IPS-18a (cell line): ENCODE measurements at regions not wholly inside any gene's neighbourhood (a gene's known extent, or its start where the extent isn't known, plus 50 kb on each side); places are given as distances from the start of the nearest gene placed in this dataset.

ENCODE experiments used
- H3K27ac ChIP-seq: one replicate; pipeline ENCODE4 v1.5.1; 2013; ENCODE audit warnings: low read length
- H3K27me3 ChIP-seq: one replicate; pipeline ENCODE4 v1.6.1; 2013; ENCODE audit warnings: mild to moderate bottlenecking, low read length; ENCODE audit not compliant: control insufficient read depth, insufficient read depth
- H3K36me3 ChIP-seq: one replicate; pipeline ENCODE4 v1.6.1; 2013; ENCODE audit warnings: low read depth, low read length; ENCODE audit not compliant: control insufficient read depth
- H3K4me1 ChIP-seq: one replicate; pipeline ENCODE4 v1.6.1; 2013; ENCODE audit warnings: low read depth, low read length; ENCODE audit not compliant: control insufficient read depth
- H3K4me3 ChIP-seq: one replicate; pipeline ENCODE4 v1.5.1; 2013; ENCODE audit warnings: low read length
- H3K9ac ChIP-seq: one replicate; pipeline ENCODE4 v1.6.1; 2013; ENCODE audit warnings: mild to moderate bottlenecking, low read length, moderate library complexity
- H3K9me3 ChIP-seq: one replicate; pipeline ENCODE4 v1.6.1; 2013; ENCODE audit warnings: low read depth, low read length; ENCODE audit not compliant: control insufficient read depth

GRCh38 chr15:79204886-79205675 lies 77.4 kb upstream of the ANKRD34C start:
- Histone ChIP-seq H3K9me3 (no peaks in the 10 kb centered on the region), H3K27me3 (peaks cover 3% of the 10 kb centered on the region), H3K9ac (no peak overlapping the region), H3K27ac (no peak overlapping the region), H3K36me3 (no peaks in the 10 kb centered on the region), H3K4me1 (peaks cover 3% of the 10 kb centered on the region), H3K4me3 (no peak overlapping the region)

GRCh38 chr15:79198461-79198860 lies 84.1 kb upstream of the ANKRD34C start:
- Histone ChIP-seq H3K4me1 (peaks cover 12% of the 10 kb centered on the region), H3K9me3 (no peaks in the 10 kb centered on the region), H3K4me3 (no peak overlapping the region), H3K27ac (no peak overlapping the region), H3K9ac (no peak overlapping the region), H3K27me3 (no peaks in the 10 kb centered on the region), H3K36me3 (no peaks in the 10 kb centered on the region)

DNA sequence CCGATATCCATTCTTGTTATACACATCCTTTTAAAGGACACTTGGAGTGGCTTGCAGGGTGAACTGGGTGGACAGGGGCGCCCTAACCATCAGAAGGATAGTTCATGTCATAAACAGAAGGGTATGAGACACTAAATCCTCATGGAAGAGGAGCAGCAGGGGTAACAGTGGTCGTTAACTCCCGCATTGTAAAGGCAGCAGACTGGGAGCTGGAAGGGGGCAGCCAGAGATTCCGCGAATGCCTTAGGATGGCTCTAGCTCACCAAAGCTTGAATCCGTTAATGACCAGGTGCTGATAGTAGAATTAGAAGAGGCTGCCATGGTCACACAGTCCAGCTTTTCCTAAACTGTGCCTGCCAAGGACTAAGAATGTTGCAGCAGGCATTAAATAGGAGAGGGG lies 85.2 kb upstream of the ANKRD34C start:
- Histone ChIP-seq H3K9ac (no peak overlapping the region), H3K27me3 (no peaks in the 10 kb centered on the region), H3K36me3 (no peaks in the 10 kb centered on the region)

GRCh38 chr15:79195802-79196201 lies 86.7 kb upstream of the ANKRD34C start:
- Histone ChIP-seq H3K27ac (no peak overlapping the region), H3K4me3 (no peak overlapping the region), H3K27me3 (no peaks in the 10 kb centered on the region), H3K9me3 (no peaks in the 10 kb centered on the region), H3K4me1 (peaks cover 12% of the 10 kb centered on the region), H3K9ac (no peak overlapping the region), H3K36me3 (no peaks in the 10 kb centered on the region)

More for the DNA sequence above, 85.2 kb upstream of the ANKRD34C start:
- H3K4me1 ChIP-seq: peaks cover 12% of the 10 kb centered on the region
- H3K4me3 ChIP-seq: no peak overlapping the region
- H3K9me3 ChIP-seq: no peaks in the 10 kb centered on the region
- H3K27ac ChIP-seq: no peak overlapping the region

DNA sequence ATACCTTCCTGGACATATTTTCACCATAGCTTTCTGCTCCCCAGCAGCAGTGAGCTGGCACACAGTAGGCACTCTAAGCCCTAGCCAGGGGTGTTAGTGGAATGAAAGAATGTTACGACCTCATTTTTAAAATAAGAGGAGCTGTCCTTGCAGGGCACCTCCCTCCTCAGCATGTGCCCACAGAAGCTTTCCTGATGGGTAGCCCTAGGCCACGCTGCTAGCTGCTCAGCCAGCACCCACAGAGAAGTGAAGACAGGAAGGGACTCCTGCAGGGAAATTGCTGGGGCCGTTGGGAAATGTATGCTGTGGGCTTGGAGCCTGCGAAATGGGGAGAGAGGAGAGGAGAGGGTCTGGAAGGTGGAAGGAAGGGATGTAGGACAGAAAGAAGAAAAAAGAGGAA lies 87.3 kb upstream of the ANKRD34C start:
- no peaks in the 10 kb centered on the region for H3K27me3 ChIP-seq
- H3K9me3 ChIP-seq: no peaks in the 10 kb centered on the region
- no peak overlapping the region for H3K27ac ChIP-seq
- no peak overlapping the region for H3K9ac ChIP-seq
- no peaks in the 10 kb centered on the region for H3K36me3 ChIP-seq
- H3K4me1 ChIP-seq: peaks cover 12% of the 10 kb centered on the region
- no peak overlapping the region for H3K4me3 ChIP-seq

DNA sequence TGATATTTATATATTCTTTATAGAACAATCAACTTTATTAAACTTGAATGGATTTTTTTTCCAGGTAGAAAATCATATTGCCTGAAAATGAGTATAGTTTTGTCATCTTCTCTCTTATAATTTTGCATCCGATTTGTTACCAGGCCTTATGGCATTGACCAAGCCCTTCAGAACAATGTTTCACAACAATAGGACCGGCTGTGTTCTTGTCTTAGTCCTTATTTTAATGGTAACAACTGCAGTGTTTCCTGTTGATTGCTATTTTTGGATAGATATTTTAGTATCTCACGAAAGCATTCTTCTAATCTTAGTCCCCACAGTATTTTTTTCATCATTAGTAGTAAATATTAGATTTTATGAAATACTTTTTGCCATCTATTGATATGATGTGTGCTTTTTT lies 88.1 kb upstream of the ANKRD34C start:
- Histone ChIP-seq H3K27me3 (no peaks in the 10 kb centered on the region), H3K4me1 (peaks cover 12% of the 10 kb centered on the region)

GRCh38 chr15:79193549-79193948 lies 89.0 kb upstream of the ANKRD34C start:
- Histone ChIP-seq H3K27ac (no peak overlapping the region), H3K4me1 (peaks cover 12% of the 10 kb centered on the region), H3K9me3 (no peaks in the 10 kb centered on the region), H3K9ac (no peak overlapping the region), H3K36me3 (no peaks in the 10 kb centered on the region), H3K27me3 (no peaks in the 10 kb centered on the region), H3K4me3 (no peak overlapping the region)

More for the DNA sequence above, 88.1 kb upstream of the ANKRD34C start:
- Histone ChIP-seq H3K27ac (no peak overlapping the region), H3K4me3 (no peak overlapping the region), H3K36me3 (no peaks in the 10 kb centered on the region), H3K9ac (no peak overlapping the region), H3K9me3 (no peaks in the 10 kb centered on the region)

- Histone ChIP-seq H3K27me3 (no peaks in the 10 kb centered on the region), H3K27ac (no peak overlapping the region), H3K4me1 (peaks cover 12% of the 10 kb centered on the region), H3K36me3 (no peaks in the 10 kb centered on the region), H3K4me3 (no peak overlapping the region), H3K9me3 (no peaks in the 10 kb centered on the region), H3K9ac (no peak overlapping the region)
These were observed 89.4 kb upstream of the ANKRD34C start for GRCh38 chr15:79193103-79193502.

GRCh38 chr15:79192462-79193036 lies 90.0 kb upstream of the ANKRD34C start:
- H3K27ac ChIP-seq: no peak overlapping the region
- no peaks in the 10 kb centered on the region for H3K27me3 ChIP-seq
- H3K4me1 ChIP-seq: peaks cover 10% of the 10 kb centered on the region
- no peak overlapping the region for H3K4me3 ChIP-seq
- H3K9ac ChIP-seq: no peak overlapping the region
- H3K9me3 ChIP-seq: no peaks in the 10 kb centered on the region
- no peaks in the 10 kb centered on the region for H3K36me3 ChIP-seq

GRCh38 chr15:79190093-79190492 lies 92.4 kb upstream of the ANKRD34C start:
- H3K27me3 ChIP-seq: no peaks in the 10 kb centered on the region
- H3K4me3 ChIP-seq: no peak overlapping the region
- H3K9me3 ChIP-seq: no peaks in the 10 kb centered on the region
- no peak overlapping the region for H3K27ac ChIP-seq
- no peaks in the 10 kb centered on the region for H3K36me3 ChIP-seq
- H3K9ac ChIP-seq: no peak overlapping the region
- no peaks in the 10 kb centered on the region for H3K4me1 ChIP-seq

DNA sequence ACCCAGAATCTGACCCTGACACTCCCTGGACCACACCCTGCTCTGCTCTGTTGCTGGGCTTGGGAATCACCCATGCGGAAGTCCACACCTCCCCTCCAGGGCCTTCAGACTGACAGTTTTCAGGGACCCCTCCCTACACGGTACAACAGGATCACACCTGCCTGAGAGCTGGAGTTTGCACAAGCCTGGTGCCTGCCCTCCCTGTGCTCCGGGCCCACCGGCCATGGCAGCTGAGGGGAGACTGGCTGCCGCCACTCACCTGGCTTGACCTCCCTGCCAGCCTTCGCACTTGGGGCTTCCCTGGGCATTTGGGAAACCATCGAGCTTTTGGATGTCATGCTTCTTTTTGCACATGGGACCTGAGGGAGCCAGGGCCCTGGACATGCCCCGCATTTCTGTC lies 95.9 kb upstream of the ANKRD34C start:
- no peak overlapping the region for H3K9ac ChIP-seq
- no peaks in the 10 kb centered on the region for H3K27me3 ChIP-seq
- H3K36me3 ChIP-seq: no peaks in the 10 kb centered on the region
- H3K9me3 ChIP-seq: no peaks in the 10 kb centered on the region
- H3K4me3 ChIP-seq: no peak overlapping the region
- H3K4me1 ChIP-seq: no peaks in the 10 kb centered on the region
- H3K27ac ChIP-seq: no peak overlapping the region

GRCh38 chr15:79185199-79185598 lies 94.6 kb upstream of the RASGRF1 start:
- Histone ChIP-seq H3K9ac (no peak overlapping the region), H3K27ac (no peak overlapping the region), H3K36me3 (no peaks in the 10 kb centered on the region)

More at GRCh38 chr15:79185199-79185598, 94.6 kb upstream of the RASGRF1 start:
- H3K4me1 ChIP-seq: no peaks in the 10 kb centered on the region
- H3K9me3 ChIP-seq: no peaks in the 10 kb centered on the region
- no peak overlapping the region for H3K4me3 ChIP-seq
- H3K27me3 ChIP-seq: no peaks in the 10 kb centered on the region
